ENCODE measurements at regions not wholly inside any gene's neighbourhood (a gene's known extent, or its start where the extent isn't known, plus 50 kb on each side); places are given as distances from the start of the nearest gene placed in this dataset.
"Not testable (repeated sequence)": the region's sequence is repeated elsewhere in the genome, so short reads cannot be mapped to it uniquely, and the experiment has no call there.

DNA sequence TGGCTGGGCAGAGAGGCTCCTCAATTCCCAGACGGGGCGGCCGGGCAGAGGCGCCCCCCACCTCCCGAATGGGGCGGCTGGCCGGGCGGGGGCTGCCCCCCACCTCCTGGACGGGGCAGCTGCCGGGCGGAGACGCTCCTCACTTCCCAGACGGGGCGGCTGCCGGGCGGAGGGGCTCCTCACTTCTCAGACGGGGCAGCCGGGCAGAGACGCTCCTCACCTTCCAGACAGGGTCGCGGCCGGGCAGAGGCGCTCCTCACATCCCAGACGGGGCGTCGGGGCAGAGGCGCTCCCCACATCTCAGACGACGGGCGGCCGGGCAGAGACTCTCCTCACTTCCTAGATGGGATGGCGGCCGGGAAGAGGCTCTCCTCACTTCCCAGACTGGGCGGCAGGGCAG lies 214.1 kb downstream of the SOX2 start:
- not testable (repeated sequence) for DNase-seq

GRCh38 chr3:181929501-181929900 lies 217.8 kb downstream of the SOX2 start:
- DNase-seq = no peak

GRCh38 chr3:181930105-181930504 lies 218.4 kb downstream of the SOX2 start:
- DNase-seq = no peak

DNA sequence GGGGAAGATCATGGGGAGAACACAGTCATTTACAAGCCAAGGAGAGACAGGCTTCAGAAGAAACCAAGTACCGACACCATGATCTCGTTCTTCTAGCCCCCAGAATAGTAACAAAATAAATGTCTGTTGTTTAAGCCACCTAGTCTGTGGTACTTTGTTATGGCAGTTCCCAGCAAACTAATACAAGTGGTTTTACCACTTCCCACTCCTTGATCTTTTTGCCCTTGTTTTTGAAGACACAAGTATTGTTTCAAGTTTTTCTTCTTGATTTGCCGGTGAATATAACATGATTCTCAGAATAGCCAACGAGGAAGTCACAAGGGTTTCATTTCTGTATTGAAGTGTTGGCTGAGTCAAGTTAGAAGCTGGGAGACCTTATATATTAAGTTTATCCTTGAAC lies 220.3 kb downstream of the SOX2 start:
- no peak for DNase-seq

GRCh38 chr3:181933052-181933618 lies 221.4 kb downstream of the SOX2 start:
- no peak for DNase-seq

- DNase-seq = no peak
Measured at GRCh38 chr3:181935915-181936314, 224.2 kb downstream of the SOX2 start.

DNA sequence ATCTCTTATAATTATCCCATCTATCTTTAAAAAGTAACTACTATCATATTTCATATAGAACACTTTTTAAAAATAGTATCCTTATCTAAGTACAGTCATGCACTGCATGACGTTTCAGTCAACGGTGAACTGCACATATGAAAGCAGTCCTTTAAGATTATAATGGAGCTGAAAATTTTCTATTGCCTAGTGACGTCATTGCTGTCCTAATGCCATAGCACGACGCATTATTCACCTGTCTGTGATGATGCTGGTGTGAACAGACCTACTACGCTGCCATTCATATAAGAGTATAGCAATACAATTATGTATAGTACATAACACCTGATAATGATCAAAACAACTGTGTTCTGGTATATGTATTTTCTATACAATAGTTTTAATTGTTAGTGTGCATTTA lies 225.0 kb downstream of the SOX2 start:
- DNase-seq = no peak

DNA sequence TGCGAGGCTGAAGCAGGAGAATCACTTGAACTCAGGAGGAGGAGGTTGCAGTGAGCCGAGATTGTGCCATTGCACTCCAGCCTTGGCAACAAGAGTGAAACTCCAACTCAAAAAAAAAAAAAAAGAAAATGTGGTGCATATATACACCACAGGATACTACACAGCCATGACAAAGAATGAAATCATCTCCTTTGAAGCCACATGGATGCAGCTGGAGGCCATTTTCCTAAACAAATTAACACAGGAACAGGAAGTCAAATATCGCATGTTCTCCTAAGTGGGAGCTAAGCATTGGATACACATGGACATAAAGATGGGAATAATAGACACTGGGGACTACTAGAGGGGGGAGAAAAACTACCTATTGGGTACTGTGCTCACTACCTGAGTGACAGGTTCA lies 226.9 kb downstream of the SOX2 start:
- not testable (repeated sequence) for DNase-seq

DNA sequence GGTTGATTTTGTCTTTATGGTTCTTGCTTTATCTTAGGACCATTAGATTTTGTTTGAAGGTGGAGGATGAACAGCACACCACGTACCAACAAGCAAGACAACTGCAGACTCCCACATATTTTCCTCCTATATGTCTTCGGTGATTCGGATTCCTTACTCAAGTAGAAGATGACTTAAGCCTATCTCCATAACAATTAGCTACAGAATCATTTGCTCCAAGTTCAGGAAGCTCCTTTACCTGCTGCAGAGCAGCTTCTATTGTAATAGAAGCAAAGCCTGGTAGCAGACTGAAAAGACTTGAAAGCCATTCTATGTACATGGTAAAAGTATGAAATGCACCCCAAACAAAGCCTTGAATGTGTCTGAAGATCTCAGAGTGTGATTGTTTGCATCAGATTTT lies 229.0 kb downstream of the SOX2 start:
- no peak for DNase-seq

DNA sequence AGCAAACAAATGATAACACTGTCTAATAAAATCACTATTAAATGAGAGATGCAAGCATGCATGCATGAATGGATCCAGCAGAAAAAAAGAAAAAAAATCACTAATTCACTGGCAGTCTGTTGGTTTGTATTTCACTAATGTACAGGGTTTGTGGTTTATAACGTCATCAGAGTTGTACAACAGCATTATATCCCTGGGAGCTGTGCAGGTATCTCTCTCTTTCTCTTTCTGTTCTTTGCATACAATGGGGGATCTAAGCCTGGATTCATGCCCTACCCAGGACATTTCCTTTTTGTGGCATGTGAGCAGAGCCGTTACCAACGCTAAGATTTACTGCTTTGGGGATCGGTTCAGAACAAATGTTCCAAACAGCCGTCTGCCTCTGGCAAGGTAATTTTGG lies 229.5 kb downstream of the SOX2 start:
- DNase-seq = no peak

GRCh38 chr3:181943285-181943684 lies 231.6 kb downstream of the SOX2 start:
- DNase-seq = no peak

- DNase-seq = no peak
Measured at GRCh38 chr3:181947606-181948005, 235.9 kb downstream of the SOX2 start.

GRCh38 chr3:181948286-181948685 lies 236.6 kb downstream of the SOX2 start:
- no peak for DNase-seq

GRCh38 chr3:181952221-181952620 lies 240.5 kb downstream of the SOX2 start:
- DNase-seq = no peak

- DNase-seq = no peak
Measured at GRCh38 chr3:181952929-181953328, 241.2 kb downstream of the SOX2 start.

DNA sequence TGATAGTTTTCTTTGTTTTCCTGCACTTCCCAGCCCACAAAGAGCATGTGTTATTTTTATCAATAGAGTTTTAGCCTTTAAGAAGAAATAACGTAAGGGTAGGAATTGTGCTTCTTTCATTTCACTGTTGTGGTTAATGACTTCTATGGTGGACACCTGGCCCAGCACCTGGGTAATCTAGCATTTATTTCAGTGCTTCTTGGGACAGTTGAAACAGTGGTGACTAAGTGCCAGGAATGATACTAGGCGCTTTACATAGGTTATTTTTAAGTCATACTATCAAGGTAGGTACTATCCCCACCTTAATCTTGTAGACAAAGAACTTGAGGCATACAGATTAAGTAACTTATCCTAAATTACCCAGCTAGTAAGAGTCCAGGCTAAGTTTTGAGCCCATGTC lies 243.8 kb downstream of the SOX2 start:
- no peak for DNase-seq

DNA sequence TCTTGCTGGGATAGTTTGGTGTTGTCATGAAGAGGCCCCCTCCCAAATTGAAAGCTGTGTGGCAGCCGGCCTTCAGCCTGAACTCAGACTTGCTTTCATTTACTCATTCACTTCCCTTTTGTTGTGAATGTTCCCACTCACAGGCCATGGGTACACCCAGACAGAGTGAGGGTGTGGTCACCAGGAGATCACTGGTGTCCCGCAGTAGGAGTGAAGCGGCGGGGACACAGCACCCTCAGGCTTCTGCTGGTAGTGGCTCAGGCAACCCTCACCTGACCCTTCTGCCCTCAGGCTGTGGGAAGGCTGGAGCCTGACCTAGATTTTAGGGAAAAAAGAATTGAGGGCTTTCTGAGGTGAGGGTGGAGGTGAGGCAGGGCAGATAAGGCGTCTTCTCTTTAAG lies 244.4 kb downstream of the SOX2 start:
- no peak for DNase-seq

DNA sequence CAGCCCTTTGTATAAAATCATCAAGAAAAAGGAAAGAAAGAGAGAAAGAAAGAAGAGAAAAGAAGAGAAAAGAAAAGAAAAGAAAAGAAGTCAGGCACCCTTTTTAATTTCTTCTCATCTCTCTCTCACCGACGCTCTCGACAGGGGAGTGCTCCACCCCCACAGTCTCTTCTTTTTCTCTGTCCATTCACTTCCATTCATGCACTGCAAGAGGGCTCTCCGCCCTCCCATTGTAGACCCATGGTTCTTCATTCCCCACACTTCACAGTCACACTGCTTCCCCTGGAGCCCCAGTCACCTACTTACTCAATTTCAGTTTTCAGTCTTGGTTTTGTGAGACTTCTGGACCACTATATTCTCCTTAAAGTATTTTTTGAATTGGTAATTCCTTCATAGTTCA lies 254.7 kb downstream of the SOX2 start:
- DNase-seq = no peak

DNA sequence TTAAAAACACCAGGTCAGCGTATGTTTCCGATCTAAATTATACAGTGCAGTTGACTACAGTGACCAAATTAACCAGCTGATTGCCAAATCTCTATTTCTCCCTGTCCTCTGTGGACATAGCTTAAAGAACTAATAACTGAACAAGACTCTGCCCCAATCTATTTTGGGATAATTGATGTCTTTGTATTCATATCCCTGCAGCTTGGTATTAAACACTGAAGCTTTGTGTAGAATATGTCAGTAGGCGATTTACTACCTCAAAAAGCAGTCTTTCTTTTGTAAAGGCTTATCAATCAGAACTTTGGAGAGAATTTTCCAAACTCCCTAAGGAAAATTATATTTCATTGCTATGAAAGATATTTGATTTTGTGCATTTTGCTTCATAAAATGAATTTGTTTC lies 258.2 kb downstream of the SOX2 start:
- no peak for DNase-seq

GRCh38 chr3:181971424-181971823 lies 259.7 kb downstream of the SOX2 start:
- no peak for DNase-seq

- DNase-seq = no peak
Measured at GRCh38 chr3:181974198-181974597, 262.5 kb downstream of the SOX2 start.

DNA sequence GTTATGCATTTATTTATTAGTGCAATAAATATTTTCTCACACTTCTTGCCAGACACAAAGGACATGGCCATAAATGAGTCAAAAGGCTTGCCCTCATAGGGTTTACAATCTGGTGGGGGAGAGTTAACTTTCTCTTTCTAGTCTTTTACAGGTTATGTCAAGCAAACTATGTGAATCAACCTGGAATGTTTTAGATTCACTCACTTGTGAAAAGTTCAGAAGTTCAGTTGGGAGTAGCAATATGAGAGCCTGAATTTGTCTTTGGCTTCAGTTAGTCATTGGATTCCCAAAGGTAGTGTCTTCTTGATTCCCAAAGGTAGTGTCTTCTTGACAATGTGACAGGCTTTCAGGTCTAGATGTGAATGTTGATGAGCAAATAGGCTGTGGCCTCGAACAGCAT lies 264.8 kb downstream of the SOX2 start:
- no peak for DNase-seq

GRCh38 chr3:181985386-181985785 lies 273.7 kb downstream of the SOX2 start:
- DNase-seq = no peak

GRCh38 chr3:181987736-181988135 lies 276.0 kb downstream of the SOX2 start:
- DNase-seq = no peak

DNA sequence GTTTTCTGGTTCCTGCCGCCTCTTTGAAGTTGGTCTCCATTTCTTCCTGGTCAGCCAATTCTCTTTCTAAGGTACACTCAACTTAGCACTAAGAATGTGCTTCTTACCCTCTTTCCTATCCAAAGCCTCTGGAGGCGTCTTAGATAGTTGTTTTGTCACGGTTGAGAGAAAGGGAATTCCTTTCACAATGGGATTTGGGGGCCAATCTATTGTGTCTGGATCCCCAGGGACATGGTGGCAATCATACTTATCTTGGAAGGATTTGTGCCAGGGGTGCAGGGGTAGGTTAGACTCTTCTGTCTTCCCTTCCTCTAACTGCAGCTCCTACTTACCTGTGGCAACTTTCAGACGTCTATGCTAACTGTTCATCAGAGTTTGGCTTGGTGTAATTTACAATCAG lies 287.1 kb downstream of the SOX2 start:
- no peak for DNase-seq

DNA sequence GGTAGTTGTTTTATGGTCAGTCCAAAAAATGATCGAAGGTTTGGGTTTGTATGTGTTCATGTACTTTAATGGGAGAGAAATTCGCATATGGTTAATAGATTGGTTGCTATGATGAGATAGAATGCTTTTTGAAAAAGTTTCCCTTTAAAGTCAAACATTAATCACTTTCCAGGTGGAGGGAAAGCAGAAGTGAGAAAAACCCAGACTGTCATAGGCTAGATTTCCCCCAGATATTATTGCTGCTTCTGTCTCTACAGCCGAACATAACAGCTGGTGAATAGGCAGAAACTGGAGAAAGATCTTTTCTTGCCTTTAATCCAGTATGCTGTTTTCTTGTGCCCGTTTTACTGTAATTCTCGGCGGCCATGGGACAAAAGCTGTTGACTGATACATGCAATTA lies 287.6 kb downstream of the SOX2 start:
- DNase-seq = no peak

Measured in dermis blood vessel endothelial cell (primary cell).